HG03280 (cell line): ENCODE measurements at regions not wholly inside any gene's neighbourhood (a gene's known extent, or its start where the extent isn't known, plus 50 kb on each side); places are given as distances from the start of the nearest gene placed in this dataset.
"Not testable (repeated sequence)": the region's sequence is repeated elsewhere in the genome, so short reads cannot be mapped to it uniquely, and the experiment has no call there.

Experiments
- ATAC-seq: cut with Tn5 transposase; IDR thresholded peaks from one replicate; pipeline ENCODE4 v1.9.1; 2021; ENCODE audit warnings: mild to moderate bottlenecking, moderate library complexity; ENCODE audit not compliant: unreplicated experiment

DNA sequence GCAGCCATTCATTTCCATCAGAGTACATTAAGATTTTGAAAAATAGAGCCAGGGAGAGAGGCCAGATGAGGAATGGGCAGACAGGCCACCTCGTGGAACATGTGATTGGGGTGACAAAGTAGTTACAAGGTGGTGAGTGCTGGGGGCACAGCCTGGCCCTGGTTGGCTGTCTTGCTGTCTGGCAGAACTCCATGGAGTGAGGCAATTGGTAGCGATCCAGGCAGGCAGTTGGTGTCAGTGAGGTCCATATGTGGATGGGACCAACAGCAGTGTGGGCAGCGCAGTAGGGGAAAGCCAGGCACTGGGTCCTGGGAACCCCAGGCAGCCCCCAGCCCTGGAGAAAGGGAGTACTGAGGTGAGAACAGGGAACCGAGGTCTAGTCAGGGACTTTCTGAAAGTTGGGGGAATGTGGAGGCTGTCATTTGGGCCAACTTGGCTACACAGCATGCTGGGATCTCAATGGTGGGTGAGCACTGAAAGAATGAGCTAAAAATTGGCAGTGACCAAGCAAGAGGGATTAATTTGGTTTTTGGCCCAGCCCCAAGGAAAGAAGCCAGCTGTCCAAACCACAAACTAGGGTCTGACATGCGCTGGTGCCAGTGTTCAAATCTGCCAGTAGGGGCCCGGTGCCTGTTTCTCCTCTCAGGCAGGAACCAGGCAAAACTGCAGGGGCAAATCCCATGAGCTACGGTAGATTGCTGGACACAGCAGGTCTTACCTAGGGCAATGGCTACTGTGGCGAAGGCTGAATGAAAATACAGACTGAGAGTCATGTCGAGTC lies 61.4 kb upstream of the E2F3 start:
- no peak for ATAC-seq

DNA sequence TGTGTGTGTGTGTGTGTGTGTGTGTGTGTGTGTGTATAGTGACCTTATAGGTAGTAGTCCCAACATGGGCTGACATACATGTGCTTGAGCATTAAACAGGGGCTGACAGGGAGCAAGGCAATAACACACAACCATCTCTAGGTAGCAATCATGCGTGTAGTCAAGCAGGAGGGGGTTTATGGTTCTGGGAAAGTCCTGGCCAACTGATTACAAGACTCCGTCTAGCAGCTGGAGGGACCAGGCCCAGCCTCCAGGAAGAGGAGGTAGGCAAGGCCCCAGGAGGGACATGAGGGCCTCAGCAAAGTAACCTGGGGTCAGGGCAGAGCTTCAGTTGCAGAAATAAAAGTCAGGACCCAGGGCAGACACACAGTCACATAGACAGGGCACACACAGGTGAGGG lies 60.6 kb upstream of the E2F3 start:
- ATAC-seq, result no peak

DNA sequence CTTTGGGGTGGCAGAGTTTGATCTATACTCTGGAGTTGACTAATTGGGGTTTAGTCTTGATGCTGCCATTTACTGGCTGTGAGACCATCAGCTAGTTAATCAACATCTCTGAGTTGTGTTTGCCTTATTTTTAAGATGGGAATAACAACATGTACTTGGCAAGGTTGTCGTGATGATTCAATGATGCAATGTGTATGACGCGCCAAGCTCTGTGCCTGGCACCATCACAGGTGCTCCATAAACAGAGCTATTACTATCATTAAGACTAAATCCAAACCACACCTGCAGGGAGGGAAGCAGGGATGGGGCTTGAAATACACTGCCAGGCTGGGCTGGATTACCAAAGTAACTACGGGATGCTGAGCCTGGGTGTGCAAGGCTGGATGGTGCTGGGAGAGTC lies 60.1 kb upstream of the E2F3 start:
- ATAC-seq, result no peak

DNA sequence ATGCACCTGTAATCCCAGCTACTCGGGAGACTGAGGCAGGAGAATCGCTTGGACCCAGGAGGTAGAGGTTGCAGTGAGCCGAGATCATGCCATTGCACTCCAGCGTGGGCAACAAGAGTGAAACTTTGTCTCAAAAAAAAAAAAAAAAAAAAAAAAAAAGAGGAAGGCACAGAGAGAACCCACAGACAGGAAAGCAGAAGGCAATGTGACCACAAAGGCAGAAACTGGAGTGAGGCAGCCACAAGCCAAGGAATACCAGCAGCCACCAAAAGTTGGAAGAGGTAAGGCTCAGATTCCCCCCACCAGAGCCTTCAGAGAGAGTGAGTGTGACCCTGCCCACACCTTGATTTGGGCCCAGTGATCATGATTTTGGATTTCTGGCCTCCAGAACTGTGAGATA lies 54.7 kb upstream of the E2F3 start:
- ATAC-seq, result not testable (repeated sequence)

DNA sequence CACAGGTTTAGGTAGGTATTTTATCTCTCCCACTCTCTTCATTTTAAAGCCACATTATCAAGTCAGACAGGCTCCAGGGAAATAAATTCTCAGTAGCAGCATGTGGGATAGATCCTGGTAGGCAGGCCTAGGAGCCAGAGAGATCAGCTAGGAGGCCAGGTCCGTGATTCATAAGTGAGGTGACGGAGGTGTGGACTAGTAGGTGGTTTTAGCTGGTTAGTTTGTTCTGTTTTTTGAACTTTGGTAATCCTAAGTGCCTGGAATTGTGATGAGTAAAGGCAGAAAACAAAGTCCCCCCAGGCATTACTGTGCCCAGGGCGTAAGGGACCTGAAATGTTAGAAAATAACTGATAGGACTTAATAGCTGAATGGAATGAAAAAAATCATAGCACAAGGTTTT lies 53.6 kb upstream of the E2F3 start:
- no peak for ATAC-seq

DNA sequence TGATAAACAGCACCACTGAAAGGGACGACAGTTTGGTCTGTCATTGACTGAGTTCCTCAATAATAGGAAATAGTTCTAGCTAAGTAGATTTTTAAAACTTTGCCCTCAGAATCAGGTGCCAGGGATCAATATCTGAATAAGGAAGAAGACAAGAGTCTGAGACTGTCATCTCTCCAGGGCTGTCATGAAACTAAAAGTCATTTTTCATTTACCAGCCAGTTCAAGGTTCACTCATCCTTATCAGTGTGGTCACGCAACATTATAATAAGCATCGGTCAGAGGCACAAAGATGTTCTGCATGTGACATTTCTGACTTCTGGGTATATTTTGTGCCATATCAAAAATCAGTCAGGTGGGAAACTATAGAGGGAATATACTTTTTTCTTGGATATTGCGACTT lies 52.5 kb upstream of the E2F3 start:
- ATAC-seq, result no peak

DNA sequence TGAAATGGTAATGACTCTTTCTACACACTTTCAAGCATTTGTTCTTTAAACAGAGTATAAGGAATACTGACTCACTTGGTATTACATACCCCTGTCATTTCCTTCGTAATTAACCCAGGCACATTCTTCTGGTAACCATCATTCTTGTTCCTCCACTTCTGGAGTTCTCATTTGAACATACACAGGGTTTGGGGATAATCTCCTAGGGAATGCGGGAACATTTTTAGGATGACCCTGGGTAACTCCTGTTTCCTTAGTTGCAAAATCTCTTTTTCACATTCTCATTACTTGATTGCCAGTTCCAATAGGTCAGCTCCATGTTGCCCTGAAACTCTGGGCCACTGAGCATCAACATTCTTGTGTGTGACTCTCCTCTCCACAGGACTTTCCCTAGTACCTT lies 51.5 kb upstream of the E2F3 start:
- no peak for ATAC-seq

DNA sequence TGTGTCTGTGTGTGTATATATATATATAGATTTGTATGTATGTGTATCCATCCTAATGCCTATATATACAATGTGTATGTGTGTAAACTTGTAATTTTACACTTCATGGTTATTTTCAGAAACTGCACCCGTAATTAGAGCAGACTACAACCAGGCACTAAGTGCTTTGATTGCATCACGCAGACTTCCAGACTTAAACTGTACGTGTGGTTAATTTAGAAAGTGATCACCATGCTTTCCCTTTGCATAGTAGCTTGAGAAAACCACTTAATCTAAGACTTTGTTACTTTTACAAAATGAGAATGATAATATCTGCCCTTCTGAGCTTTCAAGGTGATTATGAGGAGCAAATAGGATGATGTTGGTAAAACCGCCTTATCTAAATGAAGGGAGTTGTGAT lies 50.1 kb upstream of the E2F3 start:
- ATAC-seq, result no peak
